ENCODE measurements at regions not wholly inside any gene's neighbourhood (a gene's known extent, or its start where the extent isn't known, plus 50 kb on each side); places are given as distances from the start of the nearest gene placed in this dataset.
"Not testable (repeated sequence)": the region's sequence is repeated elsewhere in the genome, so short reads cannot be mapped to it uniquely, and the experiment has no call there.

DNA sequence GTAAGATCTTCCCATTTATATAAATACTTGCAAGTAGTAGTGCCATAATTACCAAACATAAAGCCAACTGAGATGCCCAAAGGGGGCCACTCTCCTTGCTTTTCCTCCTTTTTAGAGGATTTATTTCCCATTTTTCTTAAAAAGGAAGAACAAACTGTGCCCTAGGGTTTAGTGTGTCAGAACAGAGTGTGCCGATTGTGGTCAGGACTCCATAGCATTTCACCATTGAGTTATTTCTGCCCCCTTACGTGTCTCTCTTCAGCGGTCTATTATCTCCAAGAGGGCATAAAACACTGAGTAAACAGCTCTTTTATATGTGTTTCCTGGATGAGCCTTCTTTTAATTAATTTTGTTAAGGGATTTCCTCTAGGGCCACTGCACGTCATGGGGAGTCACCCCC lies 227.9 kb downstream of the POTEM start:
- TF ChIP-seq, protein P1, sequence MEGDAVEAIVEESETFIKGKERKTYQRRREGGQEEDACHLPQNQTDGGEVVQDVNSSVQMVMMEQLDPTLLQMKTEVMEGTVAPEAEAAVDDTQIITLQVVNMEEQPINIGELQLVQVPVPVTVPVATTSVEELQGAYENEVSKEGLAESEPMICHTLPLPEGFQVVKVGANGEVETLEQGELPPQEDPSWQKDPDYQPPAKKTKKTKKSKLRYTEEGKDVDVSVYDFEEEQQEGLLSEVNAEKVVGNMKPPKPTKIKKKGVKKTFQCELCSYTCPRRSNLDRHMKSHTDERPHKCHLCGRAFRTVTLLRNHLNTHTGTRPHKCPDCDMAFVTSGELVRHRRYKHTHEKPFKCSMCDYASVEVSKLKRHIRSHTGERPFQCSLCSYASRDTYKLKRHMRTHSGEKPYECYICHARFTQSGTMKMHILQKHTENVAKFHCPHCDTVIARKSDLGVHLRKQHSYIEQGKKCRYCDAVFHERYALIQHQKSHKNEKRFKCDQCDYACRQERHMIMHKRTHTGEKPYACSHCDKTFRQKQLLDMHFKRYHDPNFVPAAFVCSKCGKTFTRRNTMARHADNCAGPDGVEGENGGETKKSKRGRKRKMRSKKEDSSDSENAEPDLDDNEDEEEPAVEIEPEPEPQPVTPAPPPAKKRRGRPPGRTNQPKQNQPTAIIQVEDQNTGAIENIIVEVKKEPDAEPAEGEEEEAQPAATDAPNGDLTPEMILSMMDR (IDR thresholded peaks at IDR 0.05) = not testable (repeated sequence)
- not testable (repeated sequence) for TF ChIP-seq POLR2AphosphoS5 (IDR thresholded peaks at IDR 0.05)

All from prostate gland (tissue), 2 donors.